Endothelial cell of umbilical vein (primary cell): ENCODE measurements at regions not wholly inside any gene's neighbourhood (a gene's known extent, or its start where the extent isn't known, plus 50 kb on each side); places are given as distances from the start of the nearest gene placed in this dataset.

Experiments used
- POLR2A ChIP-seq: IDR thresholded peaks from 2 replicates; pipeline ENCODE4 v1.6.1; 2012; ENCODE audit warnings: low read depth, mild to moderate bottlenecking, control low read depth, low read length
- POLR2AphosphoS5 ChIP-seq: IDR thresholded peaks from 2 replicates; pipeline ENCODE4 v1.6.1; 2012; ENCODE audit warnings: low read depth, mild to moderate bottlenecking, control low read depth, low read length, moderate library complexity; ENCODE audit not compliant: insufficient read depth

DNA sequence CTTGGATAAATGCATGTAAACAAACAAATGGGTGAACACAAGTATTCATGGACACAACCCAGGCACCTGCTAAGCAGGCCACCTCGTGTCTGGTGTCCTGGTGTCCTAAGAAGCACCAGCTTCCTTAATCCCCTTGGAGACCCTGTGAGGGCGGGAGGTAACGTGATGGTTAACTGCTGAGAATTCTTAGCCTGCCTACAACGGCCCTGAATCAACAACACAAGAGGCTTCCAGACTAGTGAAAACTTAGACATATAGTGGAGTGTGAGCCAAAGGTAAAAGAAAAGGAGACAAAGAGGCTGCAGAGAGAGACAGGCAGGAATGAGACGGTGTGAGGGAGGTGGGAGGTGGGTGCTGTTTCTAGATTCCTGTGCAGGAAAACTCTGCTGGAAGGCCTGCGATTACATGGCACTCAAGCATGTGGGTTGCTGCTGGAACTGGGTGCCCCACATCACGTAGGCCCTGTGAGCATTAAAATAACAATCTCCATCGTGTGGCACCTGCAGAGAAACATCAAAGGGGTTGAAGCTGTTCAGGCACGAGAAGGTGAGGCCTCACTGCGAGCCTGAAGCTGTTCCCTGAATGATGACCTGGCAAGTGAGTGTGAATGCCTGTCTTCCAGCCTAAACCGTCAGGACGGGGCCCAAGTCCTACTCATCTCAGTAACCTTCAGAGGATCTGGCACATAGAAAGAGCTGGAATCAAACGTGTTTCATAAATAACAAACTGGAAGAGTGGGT, 64.2 kb downstream of the RPL37A start:
- TF ChIP-seq POLR2A: no peak
- TF ChIP-seq POLR2AphosphoS5: no peak
